Neural cell (in vitro differentiated cells): ENCODE measurements at regions not wholly inside any gene's neighbourhood (a gene's known extent, or its start where the extent isn't known, plus 50 kb on each side); places are given as distances from the start of the nearest gene placed in this dataset.

Experiments
- H2AFZ ChIP-seq: fragments of 200-600, 300-800 bp; sonication (generic), shearing (Covaris generic); 2 replicates; pipeline ENCODE4 v1.6.0; 2014; ENCODE audit warnings: low read depth, mild to moderate bottlenecking, antibody characterized with exemption, low read length, moderate library complexity
- H3F3A ChIP-seq: fragments of 200-600 bp; shearing (Covaris generic); 2 replicates; pipeline ENCODE4 v1.6.1; 2016; ENCODE audit warnings: mild to moderate bottlenecking, moderate library complexity, mixed read lengths, antibody characterized with exemption, low read length; ENCODE audit not compliant: insufficient read depth, poor library complexity, severe bottlenecking
- H3K27ac ChIP-seq: fragments of 200-600, 300-800 bp; sonication (generic), shearing (Covaris generic); 2 replicates; pipeline ENCODE4 v1.5.1; 2014; ENCODE audit warnings: mild to moderate bottlenecking, low read length, moderate library complexity
- H3K27me3 ChIP-seq: fragments of 300-800, 200-600 bp; sonication (generic), shearing (Covaris generic); 2 replicates; pipeline ENCODE4 v1.6.0; 2014; ENCODE audit warnings: mild to moderate bottlenecking, low read depth, low read length, moderate library complexity; ENCODE audit not compliant: insufficient read depth
- H3K36me3 ChIP-seq: fragments of 300-800, 200-600 bp; sonication (generic), shearing (Covaris generic); 2 replicates; pipeline ENCODE4 v1.5.1; 2014; ENCODE audit warnings: mild to moderate bottlenecking, antibody characterized with exemption, low read length, moderate library complexity; ENCODE audit not compliant: insufficient read depth
- H3K4me2 ChIP-seq: fragments of 300-800, 200-600 bp; sonication (generic), shearing (Covaris generic); 2 replicates; pipeline ENCODE4 v1.6.0; 2014; ENCODE audit warnings: mild to moderate bottlenecking, low read length
- H3K4me3 ChIP-seq: fragments of 300-800, 200-600 bp; sonication (generic), shearing (Covaris generic); 2 replicates; pipeline ENCODE4 v1.5.1; 2014; ENCODE audit warnings: mild to moderate bottlenecking, low read length, moderate library complexity
- H3K79me2 ChIP-seq: fragments of 200-600 bp; shearing (Covaris generic); replicated peaks from 2 replicates; pipeline ENCODE4 v1.6.0; 2014; ENCODE audit warnings: mild to moderate bottlenecking, low read length, moderate library complexity; ENCODE audit not compliant: insufficient read depth
- H3K9ac ChIP-seq: fragments of 300-800, 200-600 bp; sonication (generic), shearing (Covaris generic); 2 replicates; pipeline ENCODE4 v1.6.1; 2016; ENCODE audit warnings: mild to moderate bottlenecking, low read length, mixed read lengths
- H3K9me2 ChIP-seq: fragments of 200-600 bp; shearing (Covaris generic); 2 replicates; pipeline ENCODE4 v1.6.1; 2016; ENCODE audit warnings: mild to moderate bottlenecking, low read length, mixed read lengths; ENCODE audit not compliant: insufficient read depth
- H3K9me3 ChIP-seq: fragments of 200-600, 300-800 bp; sonication (generic), shearing (Covaris generic); 2 replicates; pipeline ENCODE4 v1.6.1; 2016; ENCODE audit warnings: mild to moderate bottlenecking, mixed run types, low read length, moderate library complexity, mixed read lengths
- H4K20me1 ChIP-seq: fragments of 200-600 bp; shearing (Covaris generic); 2 replicates; pipeline ENCODE4 v1.6.1; 2016; ENCODE audit warnings: mild to moderate bottlenecking, mixed run types; ENCODE audit not compliant: insufficient read depth
- EP300 ChIP-seq: fragments of 450-650 bp; conservative IDR thresholded peaks from 2 replicates; pipeline ENCODE4 v1.6.1; 2014; ENCODE audit warnings: antibody characterized with exemption, mild to moderate bottlenecking, moderate library complexity; ENCODE audit not compliant: poor library complexity, severe bottlenecking
- EZH2 ChIP-seq: fragments of 200-600, 300-800 bp; shearing (Covaris generic), sonication (generic); IDR thresholded peaks from 2 replicates; pipeline ENCODE4 v1.6.1; 2014; ENCODE audit warnings: antibody characterized with exemption, low read length, borderline replicate concordance, mild to moderate bottlenecking; ENCODE audit not compliant: insufficient read depth, poor library complexity, severe bottlenecking
- MXI1 ChIP-seq: fragments of 450-650 bp; conservative IDR thresholded peaks from 2 replicates; pipeline ENCODE4 v1.6.1; 2014; ENCODE audit warnings: antibody characterized with exemption, mild to moderate bottlenecking; ENCODE audit not compliant: poor library complexity, severe bottlenecking
- POLR2AphosphoS5 ChIP-seq: IDR thresholded peaks from 2 replicates; pipeline ENCODE4 v1.6.1; 2012
- RAD21 ChIP-seq: fragments of 450-650 bp; conservative IDR thresholded peaks from 2 replicates; pipeline ENCODE4 v1.6.1; 2014; ENCODE audit warnings: antibody characterized with exemption, mild to moderate bottlenecking, moderate library complexity
- SMC3 ChIP-seq: fragments of 450-650 bp; conservative IDR thresholded peaks from 2 replicates; pipeline ENCODE4 v1.6.1; 2014; ENCODE audit warnings: antibody characterized with exemption, mild to moderate bottlenecking, moderate library complexity; ENCODE audit not compliant: poor library complexity
- TAF1 ChIP-seq: IDR thresholded peaks from 2 replicates; pipeline ENCODE4 v1.6.1; 2012; ENCODE audit warnings: low read depth
- TF ChIP-seq, protein P1 (sequence below): fragments of 450-650 bp; IDR thresholded peaks from 2 replicates; pipeline ENCODE4 v1.5.1; 2014; ENCODE audit warnings: antibody characterized with exemption, mild to moderate bottlenecking, moderate library complexity; ENCODE audit not compliant: poor library complexity, severe bottlenecking
- TF ChIP-seq, protein P2 (sequence below): IDR thresholded peaks from 2 replicates; pipeline ENCODE4 v1.6.1; 2012; ENCODE audit warnings: borderline replicate concordance

DNA sequence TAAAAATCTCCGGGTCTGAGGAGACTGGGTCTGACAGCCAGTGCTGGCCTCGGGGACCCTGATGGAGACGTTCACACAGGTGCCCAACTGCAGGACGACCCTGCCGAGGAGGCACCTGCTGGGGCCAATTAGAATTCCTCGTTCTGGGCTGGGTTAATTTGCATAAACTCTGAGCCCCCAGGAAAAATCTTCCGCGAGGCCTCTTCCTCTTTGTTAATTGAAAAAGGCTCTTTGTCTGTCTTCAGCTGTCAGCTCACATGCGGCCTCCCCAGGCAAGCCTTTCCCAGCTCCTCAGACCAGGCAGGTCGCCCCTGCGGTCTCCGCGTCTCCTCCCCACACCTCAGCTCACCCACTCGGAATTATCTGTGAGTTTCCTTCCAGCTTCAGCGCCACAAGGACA lies 400.2 kb downstream of the SEC14L1 start:
- no peak overlapping the region for H3K4me3 ChIP-seq
- no peak overlapping the region for H3K4me2 ChIP-seq
- H3F3A ChIP-seq, result no peaks in the 10 kb centered on the region
- no peaks in the 10 kb centered on the region for H3K36me3 ChIP-seq
- H3K79me2 ChIP-seq, result no peaks in the 10 kb centered on the region
- H3K9ac ChIP-seq, result peak overlapping the region; percentile 6
- H4K20me1 ChIP-seq, result no peaks in the 10 kb centered on the region
- no peak for TF ChIP-seq SMC3
- TF ChIP-seq EP300, result no peak
- no peak for TF ChIP-seq MXI1
- no peak for TF ChIP-seq RAD21
- TF ChIP-seq, protein P1, sequence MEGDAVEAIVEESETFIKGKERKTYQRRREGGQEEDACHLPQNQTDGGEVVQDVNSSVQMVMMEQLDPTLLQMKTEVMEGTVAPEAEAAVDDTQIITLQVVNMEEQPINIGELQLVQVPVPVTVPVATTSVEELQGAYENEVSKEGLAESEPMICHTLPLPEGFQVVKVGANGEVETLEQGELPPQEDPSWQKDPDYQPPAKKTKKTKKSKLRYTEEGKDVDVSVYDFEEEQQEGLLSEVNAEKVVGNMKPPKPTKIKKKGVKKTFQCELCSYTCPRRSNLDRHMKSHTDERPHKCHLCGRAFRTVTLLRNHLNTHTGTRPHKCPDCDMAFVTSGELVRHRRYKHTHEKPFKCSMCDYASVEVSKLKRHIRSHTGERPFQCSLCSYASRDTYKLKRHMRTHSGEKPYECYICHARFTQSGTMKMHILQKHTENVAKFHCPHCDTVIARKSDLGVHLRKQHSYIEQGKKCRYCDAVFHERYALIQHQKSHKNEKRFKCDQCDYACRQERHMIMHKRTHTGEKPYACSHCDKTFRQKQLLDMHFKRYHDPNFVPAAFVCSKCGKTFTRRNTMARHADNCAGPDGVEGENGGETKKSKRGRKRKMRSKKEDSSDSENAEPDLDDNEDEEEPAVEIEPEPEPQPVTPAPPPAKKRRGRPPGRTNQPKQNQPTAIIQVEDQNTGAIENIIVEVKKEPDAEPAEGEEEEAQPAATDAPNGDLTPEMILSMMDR, result no peak
- H3K9me3 ChIP-seq, result no peaks in the 10 kb centered on the region
- H3K27me3 ChIP-seq, result no peaks in the 10 kb centered on the region
- no peak overlapping the region for H2AFZ ChIP-seq
- H3K27ac ChIP-seq, result no peak overlapping the region
- no peaks in the 10 kb centered on the region for H3K9me2 ChIP-seq

DNA sequence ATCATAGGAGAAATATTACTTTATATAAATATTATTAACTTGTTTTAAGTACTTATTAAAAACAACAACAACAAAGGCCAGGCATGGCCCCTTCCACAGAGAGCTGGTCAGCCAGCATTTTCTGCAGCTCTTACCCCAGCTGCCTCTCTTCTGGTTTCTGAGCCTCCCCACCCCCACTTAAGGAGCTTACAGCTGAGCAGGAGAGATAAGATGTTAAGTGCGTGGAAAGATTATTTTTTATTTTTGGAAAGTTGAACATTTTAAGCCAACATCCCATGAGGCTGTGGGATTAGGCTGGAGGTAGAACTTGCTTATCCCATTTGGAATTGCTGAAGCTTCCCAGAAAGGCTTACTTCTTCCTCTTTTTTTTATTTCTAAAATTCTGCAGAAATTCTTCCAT lies 401.2 kb downstream of the SEC14L1 start:
- no peak overlapping the region for H3K4me2 ChIP-seq
- H2AFZ ChIP-seq, result no peak overlapping the region
- no peaks in the 10 kb centered on the region for H3F3A ChIP-seq
- no peak overlapping the region for H3K9ac ChIP-seq
- H3K27me3 ChIP-seq, result no peaks in the 10 kb centered on the region
- no peaks in the 10 kb centered on the region for H3K79me2 ChIP-seq
- no peak overlapping the region for H3K4me3 ChIP-seq
- no peaks in the 10 kb centered on the region for H3K9me3 ChIP-seq
- no peaks in the 10 kb centered on the region for H3K36me3 ChIP-seq
- no peak overlapping the region for H3K27ac ChIP-seq
- H3K9me2 ChIP-seq, result no peaks in the 10 kb centered on the region
- TF ChIP-seq EP300, result no peak
- TF ChIP-seq EZH2, result no peak
- no peak for TF ChIP-seq TAF1
- TF ChIP-seq MXI1, result no peak
- TF ChIP-seq, protein P1, result no peak
- TF ChIP-seq, protein P2, sequence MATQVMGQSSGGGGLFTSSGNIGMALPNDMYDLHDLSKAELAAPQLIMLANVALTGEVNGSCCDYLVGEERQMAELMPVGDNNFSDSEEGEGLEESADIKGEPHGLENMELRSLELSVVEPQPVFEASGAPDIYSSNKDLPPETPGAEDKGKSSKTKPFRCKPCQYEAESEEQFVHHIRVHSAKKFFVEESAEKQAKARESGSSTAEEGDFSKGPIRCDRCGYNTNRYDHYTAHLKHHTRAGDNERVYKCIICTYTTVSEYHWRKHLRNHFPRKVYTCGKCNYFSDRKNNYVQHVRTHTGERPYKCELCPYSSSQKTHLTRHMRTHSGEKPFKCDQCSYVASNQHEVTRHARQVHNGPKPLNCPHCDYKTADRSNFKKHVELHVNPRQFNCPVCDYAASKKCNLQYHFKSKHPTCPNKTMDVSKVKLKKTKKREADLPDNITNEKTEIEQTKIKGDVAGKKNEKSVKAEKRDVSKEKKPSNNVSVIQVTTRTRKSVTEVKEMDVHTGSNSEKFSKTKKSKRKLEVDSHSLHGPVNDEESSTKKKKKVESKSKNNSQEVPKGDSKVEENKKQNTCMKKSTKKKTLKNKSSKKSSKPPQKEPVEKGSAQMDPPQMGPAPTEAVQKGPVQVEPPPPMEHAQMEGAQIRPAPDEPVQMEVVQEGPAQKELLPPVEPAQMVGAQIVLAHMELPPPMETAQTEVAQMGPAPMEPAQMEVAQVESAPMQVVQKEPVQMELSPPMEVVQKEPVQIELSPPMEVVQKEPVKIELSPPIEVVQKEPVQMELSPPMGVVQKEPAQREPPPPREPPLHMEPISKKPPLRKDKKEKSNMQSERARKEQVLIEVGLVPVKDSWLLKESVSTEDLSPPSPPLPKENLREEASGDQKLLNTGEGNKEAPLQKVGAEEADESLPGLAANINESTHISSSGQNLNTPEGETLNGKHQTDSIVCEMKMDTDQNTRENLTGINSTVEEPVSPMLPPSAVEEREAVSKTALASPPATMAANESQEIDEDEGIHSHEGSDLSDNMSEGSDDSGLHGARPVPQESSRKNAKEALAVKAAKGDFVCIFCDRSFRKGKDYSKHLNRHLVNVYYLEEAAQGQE, result no peak
- no peak for TF ChIP-seq SMC3
- no peak for TF ChIP-seq RAD21
- no peak for TF ChIP-seq POLR2AphosphoS5
- H4K20me1 ChIP-seq, result no peaks in the 10 kb centered on the region
